Mesendoderm (in vitro differentiated cells): ENCODE measurements at regions not wholly inside any gene's neighbourhood (a gene's known extent, or its start where the extent isn't known, plus 50 kb on each side); places are given as distances from the start of the nearest gene placed in this dataset.
"Not testable (repeated sequence)": the region's sequence is repeated elsewhere in the genome, so short reads cannot be mapped to it uniquely, and the experiment has no call there.

ENCODE experiments used
- DNase-seq: peaks from one replicate; pipeline ENCODE4 v3.0.0; 2013
- H2AK5ac ChIP-seq: 2 replicates; pipeline ENCODE4 v1.6.1; 2013; ENCODE audit warnings: low read length, inconsistent platforms
- H2BK120ac ChIP-seq: 2 replicates; pipeline ENCODE4 v1.6.1; 2013; ENCODE audit warnings: low read depth, mild to moderate bottlenecking, low read length, moderate library complexity, mixed read lengths
- H2BK15ac ChIP-seq: replicated peaks from 2 replicates; pipeline ENCODE4 v1.6.1; 2013; ENCODE audit warnings: low read depth, mild to moderate bottlenecking, moderate library complexity
- H2BK5ac ChIP-seq: 2 replicates; pipeline ENCODE4 v1.6.1; 2013; ENCODE audit warnings: low read length, inconsistent platforms
- H3K18ac ChIP-seq: 2 replicates; pipeline ENCODE4 v1.6.1; 2013; ENCODE audit warnings: mild to moderate bottlenecking, low read length, mixed read lengths
- H3K23ac ChIP-seq: one replicate; pipeline ENCODE4 v1.6.1; 2013; ENCODE audit warnings: low read length
- H3K27ac ChIP-seq: 2 replicates; pipeline ENCODE4 v1.5.1; 2013; ENCODE audit warnings: low read depth, mild to moderate bottlenecking, inconsistent platforms, low read length, moderate library complexity
- H3K27me3 ChIP-seq: 2 replicates; pipeline ENCODE4 v1.6.1; 2013; ENCODE audit warnings: low read length, control low read depth, mild to moderate bottlenecking, inconsistent platforms; ENCODE audit not compliant: insufficient read depth, poor library complexity
- H3K36me3 ChIP-seq: 2 replicates; pipeline ENCODE4 v1.6.1; 2013; ENCODE audit warnings: low read length, inconsistent platforms; ENCODE audit not compliant: control insufficient read depth, insufficient read depth
- H3K4ac ChIP-seq: one replicate; pipeline ENCODE4 v1.6.1; 2013; ENCODE audit warnings: low read depth, mild to moderate bottlenecking, low read length, moderate library complexity
- H3K4me1 ChIP-seq: 2 replicates; pipeline ENCODE4 v1.6.1; 2013; ENCODE audit warnings: low read depth, low read length, inconsistent platforms; ENCODE audit not compliant: control insufficient read depth
- H3K4me2 ChIP-seq: 2 replicates; pipeline ENCODE4 v1.6.1; 2013; ENCODE audit warnings: low read length
- H3K4me3 ChIP-seq: 2 replicates; pipeline ENCODE4 v1.5.1; 2013; ENCODE audit warnings: mild to moderate bottlenecking, low read length
- H3K56ac ChIP-seq: one replicate; pipeline ENCODE4 v1.6.1; 2013; ENCODE audit warnings: low read length
- H3K79me1 ChIP-seq: 2 replicates; pipeline ENCODE4 v1.6.1; 2013; ENCODE audit warnings: low read length, inconsistent platforms
- H3K79me2 ChIP-seq: 2 replicates; pipeline ENCODE4 v1.6.1; 2013; ENCODE audit warnings: mild to moderate bottlenecking, low read length; ENCODE audit not compliant: control insufficient read depth, insufficient read depth
- H3K9ac ChIP-seq: 2 replicates; pipeline ENCODE4 v1.6.1; 2013; ENCODE audit warnings: low read length, inconsistent platforms
- H4K5ac ChIP-seq: one replicate; pipeline ENCODE4 v1.6.1; 2013; ENCODE audit warnings: low read length
- H4K8ac ChIP-seq: one replicate; pipeline ENCODE4 v1.6.1; 2013; ENCODE audit warnings: low read depth, mild to moderate bottlenecking, control low read depth, low read length, moderate library complexity
- WGBS: extraction: QIAGEN DNeasy Blood & Tissue Kit; methylation state at CpG from one replicate; pipeline ENCODE4 v1.1.7; 2013; ENCODE audit warnings: low lambda C conversion rate, missing lambda C conversion rate; ENCODE audit not compliant: insufficient coverage; ENCODE audit errors: extremely low coverage; 5-methylcytosine and 5-hydroxymethylcytosine counted together

DNA sequence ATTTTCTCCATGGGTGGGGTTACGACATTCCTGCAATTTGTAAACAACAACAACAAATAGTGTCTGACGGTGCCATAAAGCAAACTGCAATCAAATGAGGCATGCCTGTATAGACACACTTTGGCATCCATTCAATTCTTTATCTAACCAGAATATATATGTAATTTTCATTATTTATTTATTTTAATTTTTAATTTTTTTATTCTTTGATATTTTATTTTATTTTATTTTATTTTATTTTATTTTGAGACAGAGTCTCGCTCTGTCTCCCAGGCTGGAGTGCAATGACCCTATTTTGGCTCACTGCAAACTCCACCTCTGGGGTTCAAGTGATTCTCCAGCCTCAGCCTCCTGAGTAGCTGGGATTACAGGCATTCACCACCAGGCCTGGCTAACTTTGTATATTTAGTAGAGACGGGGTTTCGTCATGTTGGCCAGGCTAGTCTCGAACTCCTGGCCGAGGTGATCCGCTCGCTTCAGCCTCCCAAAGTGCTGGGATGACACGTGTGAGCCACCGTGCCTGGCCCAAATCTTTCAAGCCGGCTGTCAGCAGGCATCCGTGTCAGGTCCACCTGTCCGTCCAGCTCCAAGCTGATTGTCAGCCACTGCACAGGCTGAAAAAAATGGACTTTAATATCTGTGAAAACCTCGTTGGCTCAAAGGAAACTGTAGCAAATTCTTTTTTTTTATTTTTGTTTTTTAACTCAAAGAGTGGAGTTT, 200.8 kb downstream of the ASMT start:
- no peaks in the 10 kb centered on the region for H3K36me3 ChIP-seq
- no peak overlapping the region for H3K23ac ChIP-seq
- H3K4me3 ChIP-seq, result no peak overlapping the region
- H3K4ac ChIP-seq, result no peak overlapping the region
- no peak overlapping the region for H4K8ac ChIP-seq
- H2BK5ac ChIP-seq, result no peak overlapping the region
- no peak overlapping the region for H3K18ac ChIP-seq
- no peaks in the 10 kb centered on the region for H3K27me3 ChIP-seq
- H2BK15ac ChIP-seq, result no peak overlapping the region
- H3K56ac ChIP-seq, result no peak overlapping the region
- no peak overlapping the region for H3K27ac ChIP-seq
- no peaks in the 10 kb centered on the region for H3K4me1 ChIP-seq
- H3K79me1 ChIP-seq, result no peaks in the 10 kb centered on the region
- no peak overlapping the region for H2AK5ac ChIP-seq
- H4K5ac ChIP-seq, result no peak overlapping the region
- no peak for DNase-seq
- H3K79me2 ChIP-seq, result no peaks in the 10 kb centered on the region
- no peak overlapping the region for H3K4me2 ChIP-seq
- H2BK120ac ChIP-seq, result no peak overlapping the region
- WGBS, result no CpG with 5 or more reads among the region's 15 CpGs
- no peak overlapping the region for H3K9ac ChIP-seq

GRCh38 chrX:1816387-1816982, 201.6 kb downstream of the ASMT start:
- not testable (repeated sequence) for H4K5ac ChIP-seq, H3K4me1 ChIP-seq, H2BK15ac ChIP-seq, H3K4ac ChIP-seq, H3K79me2 ChIP-seq, H3K4me2 ChIP-seq, H3K4me3 ChIP-seq, H3K18ac ChIP-seq, H3K9ac ChIP-seq, H2AK5ac ChIP-seq, H2BK5ac ChIP-seq, H3K27me3 ChIP-seq, H3K79me1 ChIP-seq, H4K8ac ChIP-seq, H2BK120ac ChIP-seq, H3K56ac ChIP-seq, DNase-seq, H3K27ac ChIP-seq, H3K23ac ChIP-seq, H3K36me3 ChIP-seq
- no CpG with 5 or more reads among the region's 17 CpGs for WGBS

GRCh38 chrX:1821846-1822245, 207.0 kb downstream of the ASMT start:
- no peak overlapping the region for H4K5ac ChIP-seq
- H3K9ac ChIP-seq, result no peak overlapping the region
- H3K4me1 ChIP-seq, result no peaks in the 10 kb centered on the region
- no CpG with 5 or more reads among the region's 8 CpGs for WGBS
- no peak overlapping the region for H3K4me2 ChIP-seq
- no peaks in the 10 kb centered on the region for H3K36me3 ChIP-seq
- no peak overlapping the region for H2BK15ac ChIP-seq
- no peak overlapping the region for H2AK5ac ChIP-seq
- H3K23ac ChIP-seq, result no peak overlapping the region
- H2BK120ac ChIP-seq, result no peak overlapping the region
- no peak for DNase-seq
- H3K27me3 ChIP-seq, result no peaks in the 10 kb centered on the region
- H3K4ac ChIP-seq, result no peak overlapping the region
- no peak overlapping the region for H3K56ac ChIP-seq
- no peaks in the 10 kb centered on the region for H3K79me1 ChIP-seq
- no peak overlapping the region for H3K27ac ChIP-seq
- H4K8ac ChIP-seq, result no peak overlapping the region
- H3K4me3 ChIP-seq, result no peak overlapping the region
- H2BK5ac ChIP-seq, result no peak overlapping the region
- H3K79me2 ChIP-seq, result no peaks in the 10 kb centered on the region
- H3K18ac ChIP-seq, result no peak overlapping the region

- Histone ChIP-seq H3K23ac (no peak overlapping the region), H2BK5ac (no peak overlapping the region), H3K36me3 (no peaks in the 10 kb centered on the region), H3K18ac (no peak overlapping the region), H2BK120ac (no peak overlapping the region), H3K4me2 (no peak overlapping the region), H2AK5ac (no peak overlapping the region), H3K27me3 (no peaks in the 10 kb centered on the region), H3K79me2 (no peaks in the 10 kb centered on the region), H3K79me1 (no peaks in the 10 kb centered on the region), H3K56ac (no peak overlapping the region), H4K5ac (no peak overlapping the region), H3K27ac (no peak overlapping the region), H3K4ac (no peak overlapping the region), H3K4me1 (no peaks in the 10 kb centered on the region), H3K4me3 (no peak overlapping the region), H4K8ac (no peak overlapping the region), H2BK15ac (no peak overlapping the region), H3K9ac (no peak overlapping the region)
- WGBS, result no CpG with 5 or more reads among the region's 6 CpGs
- no peak for DNase-seq
These were observed 210.0 kb downstream of the ASMT start for GRCh38 chrX:1824855-1825254.

DNA sequence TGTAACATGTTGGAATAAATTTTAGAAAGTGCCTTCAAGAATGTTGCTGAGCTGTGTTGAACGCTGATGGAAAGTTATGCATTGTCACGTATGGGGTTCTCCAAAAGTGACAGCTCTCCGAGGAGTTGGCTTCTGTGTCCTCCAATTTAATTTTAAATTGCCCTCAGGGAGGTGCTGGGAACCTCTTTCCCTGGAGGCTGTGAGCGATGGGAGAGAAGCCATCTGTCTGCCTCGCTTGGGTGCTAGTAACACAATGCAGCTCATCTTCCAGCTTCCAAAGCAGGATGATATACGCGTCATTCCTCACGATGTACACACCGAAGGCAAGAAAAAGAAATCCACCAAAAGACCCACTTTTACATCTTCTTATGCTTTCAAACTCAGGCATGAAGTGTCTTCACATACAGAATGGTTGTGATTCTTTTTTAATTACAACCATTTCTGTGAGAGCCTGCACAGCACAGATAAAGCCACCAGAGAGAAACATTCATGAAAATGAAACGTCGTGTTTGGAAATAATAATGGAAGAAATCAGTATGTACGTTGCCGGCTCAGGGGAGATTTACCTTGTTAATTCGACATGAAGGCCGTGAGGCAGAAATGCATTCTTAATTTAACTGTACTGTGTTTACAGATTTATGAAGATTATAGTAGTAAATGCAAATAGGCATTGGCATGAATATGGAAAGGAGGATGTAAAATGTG, 218.9 kb downstream of the ASMT start:
- no CpG with 5 or more reads among the region's 15 CpGs for WGBS
- H3K23ac ChIP-seq, result no peak overlapping the region
- H3K27me3 ChIP-seq, result no peaks in the 10 kb centered on the region
- H3K36me3 ChIP-seq, result no peaks in the 10 kb centered on the region
- H3K79me1 ChIP-seq, result no peaks in the 10 kb centered on the region
- H2BK120ac ChIP-seq, result no peak overlapping the region
- no peaks in the 10 kb centered on the region for H3K4me1 ChIP-seq
- H4K8ac ChIP-seq, result no peak overlapping the region
- no peak overlapping the region for H2BK15ac ChIP-seq
- H3K9ac ChIP-seq, result no peak overlapping the region
- H3K4me2 ChIP-seq, result no peak overlapping the region
- H3K18ac ChIP-seq, result no peak overlapping the region
- no peak overlapping the region for H4K5ac ChIP-seq
- no peak overlapping the region for H3K4me3 ChIP-seq
- H2AK5ac ChIP-seq, result no peak overlapping the region
- no peak overlapping the region for H3K4ac ChIP-seq
- DNase-seq, result no peak
- no peak overlapping the region for H3K56ac ChIP-seq
- H2BK5ac ChIP-seq, result no peak overlapping the region
- H3K27ac ChIP-seq, result no peak overlapping the region
- no peaks in the 10 kb centered on the region for H3K79me2 ChIP-seq
